ENCODE measurements at regions not wholly inside any gene's neighbourhood (a gene's known extent, or its start where the extent isn't known, plus 50 kb on each side); places are given as distances from the start of the nearest gene placed in this dataset.

GRCh38 chr3:56990641-56991015 lies 69.8 kb upstream of the SPATA12 start (continued):
- TF ChIP-seq CHD7 (IDR thresholded peaks at IDR 0.05; ENCODE audit: insufficient replicate concordance, low read length) (no peak), CREB1 (IDR thresholded peaks at IDR 0.05) (no peak), PHF8 (conservative IDR thresholded peaks at IDR 0.05; ENCODE audit: low read depth, low read length) (no peak), BCL11A (IDR thresholded peaks at IDR 0.05; ENCODE audit: low read depth in 2 of 2, low read length in 2 of 2) (no peak), RNF2 (IDR thresholded peaks at IDR 0.05; ENCODE audit: borderline replicate concordance, low read depth, low read length, missing control alignments, poor library complexity, severe bottlenecking) (no peak), TCF12 (IDR thresholded peaks at IDR 0.05; ENCODE audit: low read depth, low read length) (no peak)
